Peyer's patch (tissue), 4 donors: ENCODE measurements at regions not wholly inside any gene's neighbourhood (a gene's known extent, or its start where the extent isn't known, plus 50 kb on each side); places are given as distances from the start of the nearest gene placed in this dataset.

ENCODE experiments used
- DNase-seq, 3 donors: peaks; one replicate each; pipeline ENCODE4 v3.0.0-alpha.2; 2017 to 2019
- H3K27ac ChIP-seq, 4 donors: fragments of 200-600 bp; sonication (generic); one replicate each; pipeline ENCODE4 v1.5.1; 2016 to 2019
- H3K27me3 ChIP-seq, 2 donors: fragments of 200-600 bp; sonication (generic); one replicate each; pipeline ENCODE4 v1.5.1; 2019
- H3K36me3 ChIP-seq, 3 donors: fragments of 200-600 bp; sonication (generic); one replicate each; pipeline ENCODE4 v1.5.1; 2016 to 2019
- H3K4me1 ChIP-seq, 4 donors: fragments of 200-600 bp; sonication (generic); one replicate each; pipeline ENCODE4 v1.5.1; 2016 to 2019
- H3K4me3 ChIP-seq, 4 donors: fragments of 200-600 bp; sonication (generic); 1 replicate in 3 of 4; 2 replicates in 1 of 4; pipeline ENCODE4 v1.5.1; 2016 to 2019; ENCODE audit warnings: mild to moderate bottlenecking in 1 of 4
- H3K9me3 ChIP-seq, 4 donors: fragments of 200-600 bp; sonication (generic); one replicate each; pipeline ENCODE4 v1.5.1; 2016 to 2019; ENCODE audit warnings: mild to moderate bottlenecking in 1 of 4
- CTCF ChIP-seq, 6 experiments: fragments of 450-650 bp in 4 of 6; fragments of 200-600 bp in 2 of 6; sonication (generic) in 1 of 6; IDR thresholded peaks; one replicate each; pipeline ENCODE4 v1.5.1; 2017 to 2019; ENCODE audit warnings: antibody characterized with exemption in 6 of 6, mild to moderate bottlenecking in 3 of 6, moderate library complexity in 1 of 6
- POLR2A ChIP-seq, 2 donors: fragments of 450-650 bp; IDR thresholded peaks; one replicate each; pipeline ENCODE4 v1.5.1; 2017; ENCODE audit warnings: antibody characterized with exemption in 2 of 2, mild to moderate bottlenecking in 2 of 2, moderate library complexity in 2 of 2

DNA sequence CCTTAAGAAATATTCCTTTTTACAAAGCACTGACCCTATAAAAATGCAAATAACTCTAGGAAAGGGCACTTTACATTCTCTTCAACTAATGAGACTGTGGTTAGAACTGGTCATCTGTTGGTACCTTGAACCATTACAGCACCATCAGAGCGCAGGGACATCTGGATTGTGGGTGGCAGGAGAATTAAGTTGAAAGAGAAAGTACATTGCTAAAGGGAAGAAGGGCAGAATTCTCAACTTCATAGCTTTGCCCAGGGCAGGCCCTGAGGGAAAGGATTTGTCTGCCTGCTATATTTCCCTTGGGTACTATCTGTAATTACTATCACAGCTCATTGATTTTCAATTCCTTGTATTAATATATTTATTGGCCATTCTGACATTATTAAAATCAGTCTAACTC lies 196.8 kb downstream of the KLF12 start:
- no peaks in the 10 kb centered on the region for H3K27me3 ChIP-seq
- H3K4me3 ChIP-seq = no peak overlapping the region
- no peak for DNase-seq
- H3K36me3 ChIP-seq = no peaks in the 10 kb centered on the region
- no peak for TF ChIP-seq CTCF (IDR thresholded peaks at IDR 0.05)
- TF ChIP-seq POLR2A (IDR thresholded peaks at IDR 0.05) = no peak
- H3K4me1 ChIP-seq = no peaks in the 10 kb centered on the region
- no peaks in the 10 kb centered on the region for H3K9me3 ChIP-seq
- no peak overlapping the region for H3K27ac ChIP-seq

DNA sequence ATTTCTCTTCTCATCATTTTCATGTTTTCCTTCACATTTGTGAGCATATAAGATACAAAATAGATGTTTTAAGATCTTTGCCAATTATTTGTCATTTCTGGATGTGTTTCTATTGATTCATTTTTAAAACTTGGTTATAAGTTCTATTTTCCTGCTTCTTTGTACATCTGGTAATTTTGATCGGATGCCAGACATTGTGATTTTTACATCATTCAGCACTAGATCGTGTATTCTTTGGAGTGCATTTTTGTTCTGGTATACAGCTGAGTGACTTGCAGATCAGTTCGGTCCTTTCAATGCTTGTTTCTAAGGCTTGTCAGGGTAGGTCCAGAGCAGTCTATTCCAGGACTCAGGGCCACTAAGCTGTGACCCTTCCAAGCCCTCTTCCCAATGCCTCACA lies 198.2 kb downstream of the KLF12 start:
- Histone ChIP-seq H3K27ac (no peak overlapping the region), H3K4me1 (no peaks in the 10 kb centered on the region), H3K4me3 (no peak overlapping the region), H3K36me3 (no peaks in the 10 kb centered on the region), H3K27me3 (no peaks in the 10 kb centered on the region), H3K9me3 (no peaks in the 10 kb centered on the region)
- no peak for TF ChIP-seq POLR2A (IDR thresholded peaks at IDR 0.05)
- no peak for TF ChIP-seq CTCF (IDR thresholded peaks at IDR 0.05)
- DNase-seq = no peak

DNA sequence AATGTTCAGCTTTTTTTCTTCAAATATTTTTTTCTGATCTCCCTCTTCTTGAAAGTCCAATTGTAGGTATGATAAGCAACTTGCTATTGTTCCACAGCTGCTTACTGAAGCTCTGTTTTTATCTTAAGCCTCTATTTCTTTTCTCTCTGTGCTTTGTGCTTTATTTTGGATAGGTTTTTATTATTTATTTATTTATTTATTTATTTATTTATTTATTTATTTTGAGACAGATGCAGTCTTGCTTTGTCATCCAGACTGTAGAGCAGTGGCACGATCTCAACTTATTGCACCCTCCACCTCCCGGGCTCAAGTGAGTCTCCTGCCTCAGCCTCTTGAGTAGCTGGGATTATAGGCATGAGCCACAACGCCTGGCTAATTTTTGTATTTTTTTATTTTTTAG lies 199.4 kb downstream of the KLF12 start:
- no peaks in the 10 kb centered on the region for H3K9me3 ChIP-seq
- H3K27ac ChIP-seq = no peak overlapping the region
- no peak for DNase-seq
- TF ChIP-seq CTCF (IDR thresholded peaks at IDR 0.05) = no peak
- H3K27me3 ChIP-seq = no peaks in the 10 kb centered on the region
- H3K4me1 ChIP-seq = no peaks in the 10 kb centered on the region
- no peaks in the 10 kb centered on the region for H3K36me3 ChIP-seq
- H3K4me3 ChIP-seq = no peak overlapping the region

- Histone ChIP-seq H3K4me1 (no peaks in the 10 kb centered on the region), H3K9me3 (no peaks in the 10 kb centered on the region), H3K27me3 (no peaks in the 10 kb centered on the region), H3K4me3 (no peak overlapping the region), H3K36me3 (no peaks in the 10 kb centered on the region), H3K27ac (no peak overlapping the region)
- TF ChIP-seq CTCF (IDR thresholded peaks at IDR 0.05) (no peak), POLR2A (IDR thresholded peaks at IDR 0.05) (no peak)
- no peak for DNase-seq
Measured at GRCh38 chr13:73934215-73934641, 200.0 kb downstream of the KLF12 start.

GRCh38 chr13:73933795-73934194 lies 200.4 kb downstream of the KLF12 start:
- TF ChIP-seq CTCF (IDR thresholded peaks at IDR 0.05) (no peak), POLR2A (IDR thresholded peaks at IDR 0.05) (no peak)
- DNase-seq = no peak
- Histone ChIP-seq H3K4me3 (no peak overlapping the region), H3K9me3 (no peaks in the 10 kb centered on the region), H3K36me3 (no peaks in the 10 kb centered on the region), H3K27me3 (no peaks in the 10 kb centered on the region), H3K4me1 (no peaks in the 10 kb centered on the region), H3K27ac (no peak overlapping the region)

DNA sequence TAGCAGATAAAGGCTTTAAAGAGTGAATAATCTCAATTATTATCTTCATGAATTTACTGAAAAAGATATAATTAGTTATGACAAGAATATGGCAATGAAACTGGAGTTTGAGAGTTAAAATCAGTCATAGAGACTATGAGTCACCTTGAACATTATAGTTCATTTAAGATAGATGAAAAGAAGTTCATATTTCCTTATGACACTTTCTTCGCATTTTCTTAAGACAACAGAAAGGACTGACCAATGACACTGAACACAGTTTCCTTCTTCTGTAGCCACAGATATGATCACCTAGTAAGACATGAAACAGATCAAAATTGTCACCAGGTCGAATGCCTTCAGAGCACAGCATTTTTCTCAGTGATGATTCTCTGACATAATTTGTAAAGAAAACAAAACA lies 202.1 kb downstream of the KLF12 start:
- Histone ChIP-seq H3K9me3 (no peaks in the 10 kb centered on the region), H3K4me3 (no peak overlapping the region), H3K36me3 (no peaks in the 10 kb centered on the region), H3K4me1 (no peaks in the 10 kb centered on the region), H3K27me3 (no peaks in the 10 kb centered on the region), H3K27ac (no peak overlapping the region)
- TF ChIP-seq CTCF (IDR thresholded peaks at IDR 0.05) = no peak
- no peak for TF ChIP-seq POLR2A (IDR thresholded peaks at IDR 0.05)
- DNase-seq = no peak
